ENCODE measurements at regions not wholly inside any gene's neighbourhood (a gene's known extent, or its start where the extent isn't known, plus 50 kb on each side); places are given as distances from the start of the nearest gene placed in this dataset.

DNA sequence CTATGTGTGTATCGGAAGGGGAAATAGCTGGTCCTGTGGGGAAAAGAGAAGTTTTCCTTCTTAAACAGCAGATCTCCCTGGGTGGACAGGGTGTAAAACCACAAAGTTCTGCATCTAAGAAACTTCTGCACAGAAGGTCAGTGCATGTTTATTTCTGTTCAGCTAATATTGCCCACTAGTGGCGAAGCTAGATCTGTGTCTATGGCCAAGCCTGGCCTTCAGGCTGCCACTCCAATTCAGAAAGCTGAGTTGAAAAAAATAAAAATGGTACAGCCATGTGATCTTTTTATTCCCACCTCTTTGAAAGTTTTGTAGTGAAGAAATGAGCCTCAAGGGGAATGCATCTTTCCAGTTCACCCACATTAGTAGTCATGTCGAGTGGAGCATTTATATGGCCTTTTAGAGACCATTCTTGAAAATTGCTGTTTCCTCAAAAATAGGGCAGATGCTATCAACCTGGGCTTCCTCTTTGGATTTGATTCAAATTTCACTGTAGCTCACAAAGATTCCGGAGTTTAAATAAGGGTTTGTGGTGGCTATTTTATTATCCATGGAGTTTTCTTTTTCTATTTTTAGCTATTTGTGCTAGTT, 488.0 kb downstream of the PRELID2 start:
- Histone ChIP-seq H3K27me3 (ENCODE audit: insufficient read depth) (no peaks in the 10 kb centered on the region), H3F3A (replicated peaks; ENCODE audit: low read depth) (no peaks in the 10 kb centered on the region), H3K4me1 (ENCODE audit: insufficient read depth) (no peaks in the 10 kb centered on the region), H3K4me2 (no peak overlapping the region), H4K20me1 (replicated peaks; ENCODE audit: insufficient read depth) (no peaks in the 10 kb centered on the region), H2AFZ (no peak overlapping the region), H3K27ac (ENCODE audit: low read depth) (no peak overlapping the region), H3K4me3 (no peak overlapping the region), H3K9me2 (ENCODE audit: insufficient read depth) (peaks cover 7% of the 10 kb centered on the region; the same call in 1 of the 2 replicates), H3K79me2 (replicated peaks; ENCODE audit: insufficient read depth) (no peaks in the 10 kb centered on the region), H3K36me3 (ENCODE audit: insufficient read depth) (no peaks in the 10 kb centered on the region)
- Mint-ChIP-seq H3K27me3 (ENCODE audit: insufficient read depth, low read depth, poor library complexity) (no peaks in the 10 kb centered on the region), H3K27ac (no peak overlapping the region), H3K4me3 (no peak overlapping the region), H3K36me3 (ENCODE audit: low read depth) (no peaks in the 10 kb centered on the region), H3K9me3 (no peaks in the 10 kb centered on the region; the same call in 2 of the 3 replicates), H3K4me1 (no peaks in the 10 kb centered on the region)
- peak; percentile 67 for ATAC-seq
- TF ChIP-seq, protein P1, sequence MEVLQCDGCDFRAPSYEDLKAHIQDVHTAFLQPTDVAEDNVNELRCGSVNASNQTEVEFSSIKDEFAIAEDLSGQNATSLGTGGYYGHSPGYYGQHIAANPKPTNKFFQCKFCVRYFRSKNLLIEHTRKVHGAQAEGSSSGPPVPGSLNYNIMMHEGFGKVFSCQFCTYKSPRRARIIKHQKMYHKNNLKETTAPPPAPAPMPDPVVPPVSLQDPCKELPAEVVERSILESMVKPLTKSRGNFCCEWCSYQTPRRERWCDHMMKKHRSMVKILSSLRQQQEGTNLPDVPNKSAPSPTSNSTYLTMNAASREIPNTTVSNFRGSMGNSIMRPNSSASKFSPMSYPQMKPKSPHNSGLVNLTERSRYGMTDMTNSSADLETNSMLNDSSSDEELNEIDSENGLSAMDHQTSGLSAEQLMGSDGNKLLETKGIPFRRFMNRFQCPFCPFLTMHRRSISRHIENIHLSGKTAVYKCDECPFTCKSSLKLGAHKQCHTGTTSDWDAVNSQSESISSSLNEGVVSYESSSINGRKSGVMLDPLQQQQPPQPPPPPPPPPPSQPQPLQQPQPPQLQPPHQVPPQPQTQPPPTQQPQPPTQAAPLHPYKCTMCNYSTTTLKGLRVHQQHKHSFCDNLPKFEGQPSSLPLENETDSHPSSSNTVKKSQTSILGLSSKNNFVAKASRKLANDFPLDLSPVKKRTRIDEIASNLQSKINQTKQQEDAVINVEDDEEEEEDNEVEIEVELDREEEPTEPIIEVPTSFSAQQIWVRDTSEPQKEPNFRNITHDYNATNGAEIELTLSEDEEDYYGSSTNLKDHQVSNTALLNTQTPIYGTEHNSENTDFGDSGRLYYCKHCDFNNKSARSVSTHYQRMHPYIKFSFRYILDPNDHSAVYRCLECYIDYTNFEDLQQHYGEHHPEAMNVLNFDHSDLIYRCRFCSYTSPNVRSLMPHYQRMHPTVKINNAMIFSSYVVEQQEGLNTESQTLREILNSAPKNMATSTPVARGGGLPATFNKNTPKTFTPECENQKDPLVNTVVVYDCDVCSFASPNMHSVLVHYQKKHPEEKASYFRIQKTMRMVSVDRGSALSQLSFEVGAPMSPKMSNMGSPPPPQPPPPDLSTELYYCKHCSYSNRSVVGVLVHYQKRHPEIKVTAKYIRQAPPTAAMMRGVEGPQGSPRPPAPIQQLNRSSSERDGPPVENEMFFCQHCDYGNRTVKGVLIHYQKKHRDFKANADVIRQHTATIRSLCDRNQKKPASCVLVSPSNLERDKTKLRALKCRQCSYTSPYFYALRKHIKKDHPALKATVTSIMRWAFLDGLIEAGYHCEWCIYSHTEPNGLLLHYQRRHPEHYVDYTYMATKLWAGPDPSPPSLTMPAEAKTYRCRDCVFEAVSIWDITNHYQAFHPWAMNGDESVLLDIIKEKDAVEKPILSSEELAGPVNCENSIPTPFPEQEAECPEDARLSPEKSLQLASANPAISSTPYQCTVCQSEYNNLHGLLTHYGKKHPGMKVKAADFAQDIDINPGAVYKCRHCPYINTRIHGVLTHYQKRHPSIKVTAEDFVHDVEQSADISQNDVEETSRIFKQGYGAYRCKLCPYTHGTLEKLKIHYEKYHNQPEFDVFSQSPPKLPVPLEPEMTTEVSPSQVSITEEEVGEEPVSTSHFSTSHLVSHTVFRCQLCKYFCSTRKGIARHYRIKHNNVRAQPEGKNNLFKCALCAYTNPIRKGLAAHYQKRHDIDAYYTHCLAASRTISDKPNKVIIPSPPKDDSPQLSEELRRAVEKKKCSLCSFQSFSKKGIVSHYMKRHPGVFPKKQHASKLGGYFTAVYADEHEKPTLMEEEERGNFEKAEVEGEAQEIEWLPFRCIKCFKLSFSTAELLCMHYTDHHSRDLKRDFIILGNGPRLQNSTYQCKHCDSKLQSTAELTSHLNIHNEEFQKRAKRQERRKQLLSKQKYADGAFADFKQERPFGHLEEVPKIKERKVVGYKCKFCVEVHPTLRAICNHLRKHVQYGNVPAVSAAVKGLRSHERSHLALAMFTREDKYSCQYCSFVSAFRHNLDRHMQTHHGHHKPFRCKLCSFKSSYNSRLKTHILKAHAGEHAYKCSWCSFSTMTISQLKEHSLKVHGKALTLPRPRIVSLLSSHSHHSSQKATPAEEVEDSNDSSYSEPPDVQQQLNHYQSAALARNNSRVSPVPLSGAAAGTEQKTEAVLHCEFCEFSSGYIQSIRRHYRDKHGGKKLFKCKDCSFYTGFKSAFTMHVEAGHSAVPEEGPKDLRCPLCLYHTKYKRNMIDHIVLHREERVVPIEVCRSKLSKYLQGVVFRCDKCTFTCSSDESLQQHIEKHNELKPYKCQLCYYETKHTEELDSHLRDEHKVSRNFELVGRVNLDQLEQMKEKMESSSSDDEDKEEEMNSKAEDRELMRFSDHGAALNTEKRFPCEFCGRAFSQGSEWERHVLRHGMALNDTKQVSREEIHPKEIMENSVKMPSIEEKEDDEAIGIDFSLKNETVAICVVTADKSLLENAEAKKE (CRISPR knock-in tag; IDR thresholded peaks at IDR 0.05) = no peak
- no peak for TF ChIP-seq NANOG (IDR thresholded peaks at IDR 0.05; ENCODE audit: borderline replicate concordance)
- TF ChIP-seq EZH2phosphoT487 (IDR thresholded peaks at IDR 0.05; ENCODE audit: unreplicated experiment) = no peak
- TF ChIP-seq POLR2AphosphoS5 (IDR thresholded peaks at IDR 0.05; ENCODE audit: low read depth) = no peak
- TF ChIP-seq CREB1 (CRISPR knock-in tag; IDR thresholded peaks at IDR 0.05; ENCODE audit: low read depth) = no peak
- TF ChIP-seq, protein P2, sequence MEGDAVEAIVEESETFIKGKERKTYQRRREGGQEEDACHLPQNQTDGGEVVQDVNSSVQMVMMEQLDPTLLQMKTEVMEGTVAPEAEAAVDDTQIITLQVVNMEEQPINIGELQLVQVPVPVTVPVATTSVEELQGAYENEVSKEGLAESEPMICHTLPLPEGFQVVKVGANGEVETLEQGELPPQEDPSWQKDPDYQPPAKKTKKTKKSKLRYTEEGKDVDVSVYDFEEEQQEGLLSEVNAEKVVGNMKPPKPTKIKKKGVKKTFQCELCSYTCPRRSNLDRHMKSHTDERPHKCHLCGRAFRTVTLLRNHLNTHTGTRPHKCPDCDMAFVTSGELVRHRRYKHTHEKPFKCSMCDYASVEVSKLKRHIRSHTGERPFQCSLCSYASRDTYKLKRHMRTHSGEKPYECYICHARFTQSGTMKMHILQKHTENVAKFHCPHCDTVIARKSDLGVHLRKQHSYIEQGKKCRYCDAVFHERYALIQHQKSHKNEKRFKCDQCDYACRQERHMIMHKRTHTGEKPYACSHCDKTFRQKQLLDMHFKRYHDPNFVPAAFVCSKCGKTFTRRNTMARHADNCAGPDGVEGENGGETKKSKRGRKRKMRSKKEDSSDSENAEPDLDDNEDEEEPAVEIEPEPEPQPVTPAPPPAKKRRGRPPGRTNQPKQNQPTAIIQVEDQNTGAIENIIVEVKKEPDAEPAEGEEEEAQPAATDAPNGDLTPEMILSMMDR (conservative IDR thresholded peaks at IDR 0.05; ENCODE audit: low read depth in 2 of 2) = peak; percentile 57 to 67
- peak; percentile 36 for DNase-seq (ENCODE audit: low spot score)

All from GM23338 (cell line).